ENCODE measurements at regions not wholly inside any gene's neighbourhood (a gene's known extent, or its start where the extent isn't known, plus 50 kb on each side); places are given as distances from the start of the nearest gene placed in this dataset.

DNA sequence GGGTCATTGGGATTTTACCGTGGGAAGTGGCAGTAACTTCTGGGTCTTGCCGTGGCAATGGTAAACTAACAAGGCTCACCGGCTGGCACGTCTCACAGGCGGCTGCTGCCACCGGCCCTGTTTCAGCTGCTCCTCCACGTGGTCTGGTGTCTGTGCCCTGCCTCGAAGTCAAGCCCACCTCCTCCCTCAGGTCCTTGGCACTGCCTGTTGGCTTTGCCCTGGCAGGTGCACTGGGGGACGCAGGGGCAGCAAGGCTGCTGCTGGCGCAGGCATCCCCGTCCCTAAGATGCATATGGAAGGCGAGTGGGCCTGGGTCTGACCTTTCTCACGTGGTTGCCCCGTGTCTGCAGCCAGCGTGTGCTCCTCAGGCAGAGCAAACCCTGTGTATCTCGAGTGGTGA lies 783.6 kb downstream of the BRD1 start:
- no peak overlapping the region for H3K4me3 ChIP-seq
- H3K27ac ChIP-seq = no peak overlapping the region
- no peak for DNase-seq
- no peaks in the 10 kb centered on the region for H3K4me1 ChIP-seq
- WGBS, 5 donors = 73 to 78% (median 77%) methylated on average over 15 to 16 of the region's 16 CpGs
- H3K27me3 ChIP-seq = peaks cover 0 to 64% (median 11%) of the 10 kb centered on the region in 3 donors
- H3K36me3 ChIP-seq = no peaks in the 10 kb centered on the region
- intact Hi-C loops (cut with DNase I; ENCODE audit: low total_unique reads) = no loop called here
- no peaks in the 10 kb centered on the region for H3K9me3 ChIP-seq
- TF ChIP-seq POLR2A (IDR thresholded peaks at IDR 0.05) = no peak
- TF ChIP-seq EP300 (IDR thresholded peaks at IDR 0.05) = no peak
- TF ChIP-seq, protein P1, sequence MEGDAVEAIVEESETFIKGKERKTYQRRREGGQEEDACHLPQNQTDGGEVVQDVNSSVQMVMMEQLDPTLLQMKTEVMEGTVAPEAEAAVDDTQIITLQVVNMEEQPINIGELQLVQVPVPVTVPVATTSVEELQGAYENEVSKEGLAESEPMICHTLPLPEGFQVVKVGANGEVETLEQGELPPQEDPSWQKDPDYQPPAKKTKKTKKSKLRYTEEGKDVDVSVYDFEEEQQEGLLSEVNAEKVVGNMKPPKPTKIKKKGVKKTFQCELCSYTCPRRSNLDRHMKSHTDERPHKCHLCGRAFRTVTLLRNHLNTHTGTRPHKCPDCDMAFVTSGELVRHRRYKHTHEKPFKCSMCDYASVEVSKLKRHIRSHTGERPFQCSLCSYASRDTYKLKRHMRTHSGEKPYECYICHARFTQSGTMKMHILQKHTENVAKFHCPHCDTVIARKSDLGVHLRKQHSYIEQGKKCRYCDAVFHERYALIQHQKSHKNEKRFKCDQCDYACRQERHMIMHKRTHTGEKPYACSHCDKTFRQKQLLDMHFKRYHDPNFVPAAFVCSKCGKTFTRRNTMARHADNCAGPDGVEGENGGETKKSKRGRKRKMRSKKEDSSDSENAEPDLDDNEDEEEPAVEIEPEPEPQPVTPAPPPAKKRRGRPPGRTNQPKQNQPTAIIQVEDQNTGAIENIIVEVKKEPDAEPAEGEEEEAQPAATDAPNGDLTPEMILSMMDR (IDR thresholded peaks at IDR 0.05) = no peak
- no peak for TF ChIP-seq POLR2AphosphoS5 (IDR thresholded peaks at IDR 0.05)

DNA sequence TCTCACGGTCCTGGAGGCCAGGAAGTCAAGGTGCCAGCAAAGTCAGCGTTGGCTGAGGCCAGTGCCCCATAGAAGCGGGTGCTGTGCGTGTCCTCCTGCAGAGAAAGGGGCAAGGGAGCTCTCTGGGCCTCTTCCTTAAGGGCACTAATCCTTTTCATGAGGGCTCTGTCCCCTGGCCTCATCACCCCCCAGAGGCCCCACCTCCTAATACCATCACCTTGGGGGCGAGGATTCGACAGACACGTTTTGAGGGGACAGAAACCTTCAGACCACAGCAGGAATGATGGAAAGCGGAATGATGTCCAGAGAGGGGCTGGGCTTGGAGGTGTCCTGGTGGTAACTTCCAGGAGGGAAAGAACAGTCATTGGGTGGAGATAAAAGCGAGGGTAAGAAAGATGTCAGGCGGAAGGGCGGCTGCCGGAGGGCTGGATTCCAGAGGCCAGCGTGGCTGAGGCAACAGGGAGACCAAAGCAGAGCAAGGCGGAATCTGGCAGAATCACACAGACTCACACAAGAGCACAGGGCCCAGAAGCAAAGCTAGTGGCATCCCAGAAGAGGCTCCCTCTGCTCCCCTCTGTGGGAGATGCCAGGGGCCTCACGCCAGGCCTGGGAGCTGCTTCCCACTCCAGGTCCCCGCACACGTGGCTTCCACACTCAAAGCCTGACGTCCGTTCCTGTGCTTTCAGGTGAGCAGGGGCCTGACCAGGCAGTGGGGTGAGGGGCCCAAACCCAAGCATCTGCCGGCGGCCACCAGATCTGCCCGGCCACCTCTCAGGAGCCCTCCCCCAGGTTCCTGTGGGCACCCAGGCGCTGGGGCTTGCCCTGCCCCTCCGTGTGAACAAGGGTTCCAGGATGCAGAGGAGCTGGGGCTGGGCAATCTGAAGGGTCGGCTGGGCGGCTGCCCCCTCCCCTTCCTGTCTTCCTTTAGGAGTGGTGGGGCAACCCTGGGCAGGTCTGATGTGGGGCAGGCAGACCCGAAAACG lies 784.5 kb downstream of the BRD1 start:
- no peak overlapping the region for H3K4me3 ChIP-seq
- H3K27ac ChIP-seq = no peak overlapping the region
- H3K9me3 ChIP-seq = no peaks in the 10 kb centered on the region
- no peak for DNase-seq
- no peaks in the 10 kb centered on the region for H3K4me1 ChIP-seq
- peaks cover 0 to 58% (median 11%) of the 10 kb centered on the region in 3 donors for H3K27me3 ChIP-seq
- no peaks in the 10 kb centered on the region for H3K36me3 ChIP-seq
- TF ChIP-seq EP300 (IDR thresholded peaks at IDR 0.05) (no peak), POLR2AphosphoS5 (IDR thresholded peaks at IDR 0.05) (no peak), POLR2A (IDR thresholded peaks at IDR 0.05) (no peak)
- TF ChIP-seq, protein P1 (IDR thresholded peaks at IDR 0.05) = no peak
- intact Hi-C loops (cut with DNase I; ENCODE audit: low total_unique reads) = no loop called here
- 69 to 78% (median 77%) methylated on average over 16 to 28 of the region's 28 CpGs for WGBS, 5 donors

DNA sequence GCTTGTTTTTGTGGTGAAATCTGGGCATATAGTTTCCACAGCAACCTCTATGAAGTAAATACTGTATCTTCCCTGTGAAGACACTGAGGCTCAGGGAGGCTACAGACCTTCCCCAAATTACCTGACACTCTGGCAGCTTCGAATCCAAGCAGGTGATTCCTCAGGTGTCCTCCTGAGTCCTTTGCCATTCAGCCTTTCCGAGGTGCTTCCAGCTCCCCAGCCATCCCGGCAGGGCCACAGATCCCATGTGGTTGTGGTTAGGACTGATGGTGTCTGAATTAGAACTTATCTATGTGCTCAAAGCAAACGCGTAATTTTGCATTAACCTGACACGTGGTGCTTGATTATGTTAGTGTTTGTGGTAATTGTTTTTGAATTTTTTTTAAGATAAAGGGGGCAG lies 785.6 kb downstream of the BRD1 start:
- Histone ChIP-seq H3K27ac (no peak overlapping the region), H3K4me3 (no peak overlapping the region), H3K27me3 (peaks cover 0 to 56% (median 11%) of the 10 kb centered on the region in 3 donors), H3K36me3 (no peaks in the 10 kb centered on the region), H3K4me1 (no peaks in the 10 kb centered on the region), H3K9me3 (no peaks in the 10 kb centered on the region)
- 68 to 76% (median 72%) methylated on average over 6 of the region's 6 CpGs for WGBS, 5 donors
- TF ChIP-seq, protein P1 (IDR thresholded peaks at IDR 0.05) = no peak
- no peak for TF ChIP-seq POLR2AphosphoS5 (IDR thresholded peaks at IDR 0.05)
- no peak for TF ChIP-seq POLR2A (IDR thresholded peaks at IDR 0.05)
- no peak for TF ChIP-seq EP300 (IDR thresholded peaks at IDR 0.05)
- no peak for DNase-seq
- intact Hi-C loops (cut with DNase I; ENCODE audit: low total_unique reads) = no loop called here

DNA sequence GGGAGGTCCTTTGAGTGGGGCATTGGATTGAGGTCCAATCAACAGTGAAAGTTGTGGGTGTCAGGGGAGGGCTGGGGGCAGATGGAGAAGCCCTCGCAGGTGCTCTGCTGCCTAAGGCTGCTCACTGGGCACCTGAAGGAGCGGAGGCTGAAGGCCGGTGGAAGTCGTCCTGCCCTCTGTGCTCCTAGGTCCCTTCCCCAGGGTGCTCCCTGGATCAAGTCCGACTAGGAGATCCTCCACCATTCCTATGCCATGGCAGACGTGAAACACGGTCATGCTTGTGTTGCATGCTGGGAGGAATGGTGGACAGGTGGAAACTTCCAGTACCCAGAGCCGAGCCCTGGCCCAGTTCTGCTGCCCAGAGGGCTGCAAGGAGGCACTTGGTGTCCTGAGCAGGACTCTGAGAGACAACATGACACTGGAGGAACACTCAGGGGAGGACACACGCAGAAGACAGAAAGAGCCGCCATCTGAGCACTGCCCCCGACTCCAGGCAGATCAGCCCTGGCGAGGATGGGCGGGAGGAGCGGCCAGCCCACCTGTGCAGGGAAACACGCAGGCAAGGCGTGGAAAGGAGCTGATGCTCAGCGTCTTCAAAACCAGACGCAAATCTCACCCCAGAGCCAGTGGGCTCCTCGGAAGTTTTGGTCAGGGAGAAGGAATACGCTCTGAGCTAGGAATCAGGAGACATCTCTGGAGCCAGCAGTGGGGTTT lies 786.8 kb downstream of the BRD1 start:
- Histone ChIP-seq H3K36me3 (no peaks in the 10 kb centered on the region), H3K9me3 (no peaks in the 10 kb centered on the region), H3K27me3 (peaks cover 0 to 51% (median under 1%) of the 10 kb centered on the region in 3 donors), H3K27ac (no peak overlapping the region), H3K4me1 (no peaks in the 10 kb centered on the region), H3K4me3 (no peak overlapping the region)
- no peak for DNase-seq
- intact Hi-C loops (cut with DNase I; ENCODE audit: low total_unique reads) = no loop called here
- whole genome bisulfite sequencing, 5 donors = 84 to 91% (median 88%) methylated on average over 17 to 20 of the region's 20 CpGs
- no peak for TF ChIP-seq EP300 (IDR thresholded peaks at IDR 0.05)
- TF ChIP-seq, protein P1 (IDR thresholded peaks at IDR 0.05) = no peak
- TF ChIP-seq POLR2AphosphoS5 (IDR thresholded peaks at IDR 0.05) = no peak
